Left lobe of liver (tissue), 2 donors: ENCODE measurements at regions not wholly inside any gene's neighbourhood (a gene's known extent, or its start where the extent isn't known, plus 50 kb on each side); places are given as distances from the start of the nearest gene placed in this dataset.
"Not testable (repeated sequence)": the region's sequence is repeated elsewhere in the genome, so short reads cannot be mapped to it uniquely, and the experiment has no call there.

ENCODE experiments used
- ATAC-seq: fragments of 200-7000 bp; cut with Tn5 transposase; one replicate; pipeline ENCODE4 v1.9.1; 2020; ENCODE audit warnings: mild to moderate bottlenecking, moderate library complexity
- DNase-seq: peaks from one replicate; pipeline ENCODE4 v3.0.0-alpha.2; 2020; ENCODE audit warnings: low spot score
- donor health status: DM: no; HTN: no; CAD: no; lungs with moderate emphysema.
- donor health status: DM: no; HTN: yes; CAD: no.

GRCh38 chr15:26280281-26280680 lies 417.2 kb upstream of the ATP10A start:
- DNase-seq = no peak
- ATAC-seq = no peak

- ATAC-seq (no peak), DNase-seq (no peak)
Observed at GRCh38 chr15:26261966-26262365, 398.8 kb upstream of the ATP10A start.

- no peak for ATAC-seq
Observed at GRCh38 chr15:26261413-26261812, 398.3 kb upstream of the ATP10A start.

GRCh38 chr15:26260517-26261133 lies 397.5 kb upstream of the ATP10A start:
- ATAC-seq = peak; percentile 79
- DNase-seq = no peak

More at GRCh38 chr15:26261413-26261812, 398.3 kb upstream of the ATP10A start:
- no peak for DNase-seq

GRCh38 chr15:26259581-26259980 lies 396.5 kb upstream of the ATP10A start:
- no peak for DNase-seq
- no peak for ATAC-seq

- not testable (repeated sequence) for DNase-seq, ATAC-seq
Observed at GRCh38 chr15:26244782-26245181, 381.7 kb upstream of the ATP10A start.

- ATAC-seq (no peak), DNase-seq (no peak)
Observed at GRCh38 chr15:26243382-26243781, 380.3 kb upstream of the ATP10A start.

GRCh38 chr15:26242565-26243071 lies 379.5 kb upstream of the ATP10A start:
- DNase-seq (no peak), ATAC-seq (no peak)

GRCh38 chr15:26235864-26236263 lies 372.7 kb upstream of the ATP10A start:
- no peak for DNase-seq
- ATAC-seq = no peak

GRCh38 chr15:26234976-26235767 lies 372.0 kb upstream of the ATP10A start:
- DNase-seq (no peak), ATAC-seq (no peak)

GRCh38 chr15:26232691-26233090 lies 369.6 kb upstream of the ATP10A start:
- DNase-seq = no peak

GRCh38 chr15:26231096-26231495 lies 368.0 kb upstream of the ATP10A start:
- ATAC-seq = no peak
- no peak for DNase-seq

More at GRCh38 chr15:26232691-26233090, 369.6 kb upstream of the ATP10A start:
- ATAC-seq = no peak

GRCh38 chr15:26224266-26224665 lies 361.1 kb upstream of the ATP10A start:
- DNase-seq (no peak), ATAC-seq (no peak)

- DNase-seq = no peak
- no peak for ATAC-seq
Observed at GRCh38 chr15:26223720-26224119, 360.6 kb upstream of the ATP10A start.

- DNase-seq (no peak), ATAC-seq (no peak)
Observed at GRCh38 chr15:26222781-26223180, 359.7 kb upstream of the ATP10A start.

- not testable (repeated sequence) for DNase-seq
Observed at GRCh38 chr15:26217043-26217442, 353.9 kb upstream of the ATP10A start.

GRCh38 chr15:26214290-26214689 lies 351.2 kb upstream of the ATP10A start:
- no peak for ATAC-seq
- DNase-seq = no peak

More at GRCh38 chr15:26217043-26217442, 353.9 kb upstream of the ATP10A start:
- ATAC-seq = not testable (repeated sequence)

GRCh38 chr15:26213427-26213826 lies 350.3 kb upstream of the ATP10A start:
- DNase-seq = no peak
- no peak for ATAC-seq

- ATAC-seq = no peak
- DNase-seq = no peak
Observed at GRCh38 chr15:26212109-26212508, 349.0 kb upstream of the ATP10A start.

- ATAC-seq = no peak
- DNase-seq = no peak
Observed at GRCh38 chr15:26210980-26211379, 347.9 kb upstream of the ATP10A start.

- DNase-seq (no peak), ATAC-seq (no peak)
Observed at GRCh38 chr15:26201177-26201858, 338.2 kb upstream of the ATP10A start.

- no peak for DNase-seq
- ATAC-seq = no peak
Observed at GRCh38 chr15:26200427-26200826, 337.3 kb upstream of the ATP10A start.
